Naive B cell (primary cell): ENCODE measurements at regions not wholly inside any gene's neighbourhood (a gene's known extent, or its start where the extent isn't known, plus 50 kb on each side); places are given as distances from the start of the nearest gene placed in this dataset.

Source experiments
- ATAC-seq, 2 donors: fragments of 150-1000 bp; cut with Tn5 transposase; 2 replicates each; pipeline ENCODE4 v1.10.0; 2021; ENCODE audit warnings: low read depth in 2 of 2, mild to moderate bottlenecking in 2 of 2, moderate library complexity in 2 of 2
- DNase-seq: peaks from one replicate; pipeline ENCODE4 v3.0.0; 2022
- H3K27ac Mint-ChIP-seq, 6 donors: one replicate each; pipeline ENCODE4 v1.8.0; 2020 to 2022; ENCODE audit warnings: mild to moderate bottlenecking in 6 of 6, mixed read lengths in 6 of 6, moderate library complexity in 5 of 6, inconsistent platforms in 2 of 6
- H3K27me3 Mint-ChIP-seq, 3 donors: one replicate each; pipeline ENCODE4 v1.8.0; 2021 to 2022; ENCODE audit warnings: mixed read lengths in 3 of 3, mild to moderate bottlenecking in 1 of 3
- H3K36me3 Mint-ChIP-seq, 2 donors: one replicate each; pipeline ENCODE4 v1.8.0; 2020 to 2022; ENCODE audit warnings: mixed read lengths in 2 of 2, inconsistent platforms in 1 of 2, mild to moderate bottlenecking in 1 of 2
- H3K4me1 Mint-ChIP-seq, 3 donors: one replicate each; pipeline ENCODE4 v1.8.0; 2020 to 2022; ENCODE audit warnings: mixed read lengths in 3 of 3, inconsistent platforms in 1 of 3, mild to moderate bottlenecking in 1 of 3, moderate library complexity in 1 of 3
- H3K4me3 Mint-ChIP-seq, 8 donors: one replicate each; pipeline ENCODE4 v1.8.0; 2020 to 2022; ENCODE audit warnings: mild to moderate bottlenecking in 8 of 8, mixed read lengths in 8 of 8, moderate library complexity in 8 of 8, inconsistent platforms in 2 of 8
- H3K9me3 Mint-ChIP-seq, 7 donors: one replicate each; pipeline ENCODE4 v1.8.0; 2020 to 2022; ENCODE audit warnings: mixed read lengths in 7 of 7, mild to moderate bottlenecking in 5 of 7, inconsistent platforms in 2 of 7, moderate library complexity in 1 of 7

- H3K27me3 Mint-ChIP-seq, result peaks cover 0 to 31% (median 14%) of the 10 kb centered on the region in 3 donors
- no peaks in the 10 kb centered on the region for H3K36me3 Mint-ChIP-seq
- H3K9me3 Mint-ChIP-seq, result no peaks in the 10 kb centered on the region
- DNase-seq, result no peak
- no peak for ATAC-seq
- no peaks in the 10 kb centered on the region for H3K4me1 Mint-ChIP-seq
- H3K27ac Mint-ChIP-seq, result no peak overlapping the region
- no peak overlapping the region for H3K4me3 Mint-ChIP-seq
These were observed 185.9 kb downstream of the ICOS start for GRCh38 chr2:204122425-204122824.

GRCh38 chr2:204124140-204124750, 187.7 kb downstream of the ICOS start:
- no peak for DNase-seq
- Mint-ChIP-seq H3K36me3 (no peaks in the 10 kb centered on the region), H3K9me3 (no peaks in the 10 kb centered on the region), H3K27ac (no peak overlapping the region), H3K27me3 (peaks cover 0 to 31% (median 14%) of the 10 kb centered on the region in 3 donors), H3K4me3 (no peak overlapping the region), H3K4me1 (no peaks in the 10 kb centered on the region)
- ATAC-seq, result no peak

GRCh38 chr2:204126705-204127104, 190.1 kb downstream of the ICOS start:
- Mint-ChIP-seq H3K4me1 (no peaks in the 10 kb centered on the region), H3K36me3 (no peaks in the 10 kb centered on the region), H3K27ac (no peak overlapping the region), H3K9me3 (no peaks in the 10 kb centered on the region), H3K27me3 (peaks cover 0 to 31% (median 14%) of the 10 kb centered on the region in 3 donors), H3K4me3 (no peak overlapping the region)
- DNase-seq (no peak), ATAC-seq (no peak)

- Mint-ChIP-seq H3K36me3 (no peaks in the 10 kb centered on the region), H3K27ac (no peak overlapping the region), H3K4me1 (no peaks in the 10 kb centered on the region), H3K4me3 (no peak overlapping the region), H3K27me3 (peaks cover 0 to 28% (median 14%) of the 10 kb centered on the region in 3 donors), H3K9me3 (no peaks in the 10 kb centered on the region)
- no peak for ATAC-seq
- no peak for DNase-seq
These were observed 190.7 kb downstream of the ICOS start for GRCh38 chr2:204127238-204127637.

- ATAC-seq, result no peak
- H3K27ac Mint-ChIP-seq, result no peak overlapping the region
- no peaks in the 10 kb centered on the region for H3K9me3 Mint-ChIP-seq
- H3K27me3 Mint-ChIP-seq, result peaks cover 0 to 11% (median 9%) of the 10 kb centered on the region in 3 donors
- H3K36me3 Mint-ChIP-seq, result no peaks in the 10 kb centered on the region
- DNase-seq, result no peak
- H3K4me1 Mint-ChIP-seq, result no peaks in the 10 kb centered on the region
- H3K4me3 Mint-ChIP-seq, result no peak overlapping the region
These were observed 193.2 kb downstream of the ICOS start for GRCh38 chr2:204129591-204130294.

- H3K4me3 Mint-ChIP-seq, result no peak overlapping the region
- ATAC-seq (no peak), DNase-seq (no peak)
- H3K27ac Mint-ChIP-seq, result no peak overlapping the region
- H3K9me3 Mint-ChIP-seq, result no peaks in the 10 kb centered on the region
- H3K27me3 Mint-ChIP-seq, result peaks cover 7 to 17% (median 10%) of the 10 kb centered on the region in 3 donors
- H3K4me1 Mint-ChIP-seq, result no peaks in the 10 kb centered on the region
- H3K36me3 Mint-ChIP-seq, result no peaks in the 10 kb centered on the region
These were observed 195.1 kb downstream of the ICOS start for GRCh38 chr2:204131621-204132020.

GRCh38 chr2:204133476-204133875, 196.9 kb downstream of the ICOS start:
- Mint-ChIP-seq H3K36me3 (no peaks in the 10 kb centered on the region), H3K4me3 (no peak overlapping the region), H3K9me3 (no peaks in the 10 kb centered on the region), H3K27ac (no peak overlapping the region), H3K27me3 (peaks cover 10 to 17% (median 13%) of the 10 kb centered on the region in 3 donors), H3K4me1 (no peaks in the 10 kb centered on the region)
- no peak for ATAC-seq
- DNase-seq, result no peak

- Mint-ChIP-seq H3K27me3 (peaks cover 10 to 17% (median 13%) of the 10 kb centered on the region in 3 donors), H3K9me3 (no peaks in the 10 kb centered on the region), H3K36me3 (no peaks in the 10 kb centered on the region), H3K4me3 (no peak overlapping the region), H3K27ac (no peak overlapping the region), H3K4me1 (no peaks in the 10 kb centered on the region)
- DNase-seq (no peak), ATAC-seq (no peak)
These were observed 197.9 kb downstream of the ICOS start for GRCh38 chr2:204134421-204134820.

GRCh38 chr2:204135752-204136151, 199.2 kb downstream of the ICOS start:
- H3K27ac Mint-ChIP-seq, result no peak overlapping the region

GRCh38 chr2:204138206-204138605, 201.6 kb downstream of the ICOS start:
- Mint-ChIP-seq H3K27me3 (peaks cover 8 to 15% (median 13%) of the 10 kb centered on the region in 3 donors), H3K4me1 (no peaks in the 10 kb centered on the region), H3K36me3 (no peaks in the 10 kb centered on the region), H3K9me3 (peaks cover 0 to 4% (median 0%) of the 10 kb centered on the region in 7 donors), H3K27ac (no peak overlapping the region), H3K4me3 (no peak overlapping the region)
- DNase-seq (no peak), ATAC-seq (no peak)

More at GRCh38 chr2:204135752-204136151, 199.2 kb downstream of the ICOS start:
- Mint-ChIP-seq H3K4me3 (no peak overlapping the region), H3K9me3 (peaks cover 0 to 4% (median 0%) of the 10 kb centered on the region in 7 donors), H3K27me3 (peaks cover 13% of the 10 kb centered on the region in 3 donors), H3K4me1 (no peaks in the 10 kb centered on the region), H3K36me3 (no peaks in the 10 kb centered on the region)
- ATAC-seq (no peak), DNase-seq (no peak)

GRCh38 chr2:204140246-204140645, 203.7 kb downstream of the ICOS start:
- no peak for DNase-seq
- Mint-ChIP-seq H3K27me3 (peaks cover 14 to 25% (median 23%) of the 10 kb centered on the region in 3 donors), H3K27ac (no peak overlapping the region), H3K9me3 (peaks cover 0 to 4% (median 0%) of the 10 kb centered on the region in 7 donors), H3K36me3 (no peaks in the 10 kb centered on the region), H3K4me1 (peaks cover 1 to 3% (median 2%) of the 10 kb centered on the region in 3 donors), H3K4me3 (no peak overlapping the region)
- no peak for ATAC-seq

GRCh38 chr2:204143216-204144014, 206.9 kb downstream of the ICOS start:
- no peak for DNase-seq
- no peak for ATAC-seq
- H3K4me1 Mint-ChIP-seq, result peaks cover 9 to 11% (median 9%) of the 10 kb centered on the region in 3 donors
- peaks cover 19 to 33% (median 20%) of the 10 kb centered on the region in 3 donors for H3K27me3 Mint-ChIP-seq
- H3K36me3 Mint-ChIP-seq, result no peaks in the 10 kb centered on the region
- peaks cover 0 to 4% (median 0%) of the 10 kb centered on the region in 7 donors for H3K9me3 Mint-ChIP-seq
- peak overlapping the region in 1 of 8 donors; percentile 18 for H3K4me3 Mint-ChIP-seq
- no peak overlapping the region for H3K27ac Mint-ChIP-seq

GRCh38 chr2:204144492-204144891, 207.9 kb downstream of the ICOS start:
- H3K4me3 Mint-ChIP-seq, result no peak overlapping the region
- H3K36me3 Mint-ChIP-seq, result no peaks in the 10 kb centered on the region

More at GRCh38 chr2:204144492-204144891, 207.9 kb downstream of the ICOS start:
- DNase-seq (no peak), ATAC-seq (no peak)
- H3K9me3 Mint-ChIP-seq, result peaks cover 0 to 4% (median 0%) of the 10 kb centered on the region in 7 donors
- H3K27ac Mint-ChIP-seq, result no peak overlapping the region
- peaks cover 9 to 11% (median 9%) of the 10 kb centered on the region in 3 donors for H3K4me1 Mint-ChIP-seq
- peaks cover 20 to 40% (median 21%) of the 10 kb centered on the region in 3 donors for H3K27me3 Mint-ChIP-seq
